Kidney (tissue), 13 donors: ENCODE measurements at regions not wholly inside any gene's neighbourhood (a gene's known extent, or its start where the extent isn't known, plus 50 kb on each side); places are given as distances from the start of the nearest gene placed in this dataset.

Experiments
- DNase-seq, 5 donors: peaks; one replicate each; pipeline ENCODE4 v3.0.0-alpha.2; 2013 to 2020
- FAIRE-seq: peaks from 2 replicates; lab custom pipeline; 2012; peaks lifted over from hg19 to GRCh38; lab: Jason Lieb, UNC
- H3K27ac ChIP-seq, 2 donors: one replicate each; pipeline ENCODE4 v1.7.0; 2013; ENCODE audit warnings: low read depth in 2 of 2, low read length in 2 of 2, inconsistent platforms in 1 of 2
- H3K27me3 ChIP-seq: one replicate; pipeline ENCODE4 v1.7.1; 2013; ENCODE audit warnings: low read length, inconsistent platforms; ENCODE audit not compliant: control insufficient read depth, insufficient read depth
- H3K36me3 ChIP-seq, 3 donors: one replicate each; pipeline versions ENCODE4 v1.7.0 to v1.7.1; 2013; ENCODE audit warnings: low read length in 3 of 3, control low read depth in 1 of 3, inconsistent platforms in 1 of 3; ENCODE audit not compliant: insufficient read depth in 3 of 3, control insufficient read depth in 2 of 3
- H3K4me1 ChIP-seq, 3 donors: one replicate each; pipeline versions ENCODE4 v1.7.0 to v1.7.1; 2013; ENCODE audit warnings: low read length in 3 of 3, inconsistent platforms in 1 of 3, low read depth in 1 of 3; ENCODE audit not compliant: control insufficient read depth in 2 of 3, insufficient read depth in 2 of 3
- H3K4me3 ChIP-seq, 3 donors: one replicate each; pipeline versions ENCODE4 v1.7.0 to v1.8.1; 2013; ENCODE audit warnings: low read length in 3 of 3, control low read depth in 1 of 3, inconsistent platforms in 1 of 3
- H3K9ac ChIP-seq, 3 donors: one replicate each; pipeline versions ENCODE4 v1.7.0 to v1.7.1; 2013; ENCODE audit warnings: low read length in 3 of 3, control low read depth in 1 of 3, inconsistent platforms in 1 of 3
- H3K9me3 ChIP-seq, 3 donors: one replicate each; pipeline versions ENCODE4 v1.7.0 to v1.7.1; 2013; ENCODE audit warnings: low read length in 3 of 3, control low read depth in 1 of 3, inconsistent platforms in 1 of 3; ENCODE audit not compliant: control insufficient read depth in 2 of 3, insufficient read depth in 1 of 3
- intact Hi-C: fragments of 100-400 bp; cut with DNase I; formaldehyde crosslinking; loops from one replicate; pipeline ENCODE4 v1.11.1; 2022
- TF ChIP-seq, protein P1 (sequence below): IDR thresholded peaks from 3 replicates; pipeline ENCODE4 v1.5.1; 2012; ENCODE audit warnings: mild to moderate bottlenecking, moderate library complexity, borderline replicate concordance; ENCODE audit not compliant: insufficient read depth; ENCODE audit errors: extremely low read depth
- donor health status: control.
- donor health status: control.
- donor health status: control.
- donor health status: control.
- donor health status: control.
- donor health status: DM: yes; HTN: yes; CAD: no.
- donor health status: Normal renal cell carcinoma (clear cell type).

DNA sequence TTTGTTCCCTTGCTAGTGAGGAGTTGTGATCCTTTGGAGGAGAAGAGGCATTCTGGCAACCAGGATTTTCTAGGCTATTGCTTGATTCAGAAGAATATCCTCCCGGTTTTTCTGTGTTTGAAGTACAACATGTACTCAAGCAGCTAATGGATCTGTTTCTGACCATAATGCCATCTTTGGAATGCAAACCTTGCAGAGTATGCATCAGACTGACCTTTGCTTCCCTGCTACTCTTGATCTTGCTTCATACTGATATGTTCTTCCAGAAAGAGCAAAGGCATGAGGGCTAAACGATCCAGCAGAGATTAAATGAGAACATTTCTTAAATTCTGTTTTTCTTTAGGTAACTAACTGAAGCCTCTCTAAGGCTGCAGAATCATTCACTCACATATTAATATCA lies 265.4 kb upstream of the SLC7A11 start:
- H3K9me3 ChIP-seq, result no peaks in the 10 kb centered on the region
- DNase-seq, result no peak
- no peak overlapping the region for H3K4me3 ChIP-seq
- no peak overlapping the region for H3K27ac ChIP-seq
- no peaks in the 10 kb centered on the region for H3K36me3 ChIP-seq
- H3K27me3 ChIP-seq, result no peaks in the 10 kb centered on the region
- no peaks in the 10 kb centered on the region for H3K4me1 ChIP-seq
- no peak for FAIRE-seq
- intact Hi-C loops, result no loop called here
- no peak overlapping the region for H3K9ac ChIP-seq
- TF ChIP-seq, protein P1, sequence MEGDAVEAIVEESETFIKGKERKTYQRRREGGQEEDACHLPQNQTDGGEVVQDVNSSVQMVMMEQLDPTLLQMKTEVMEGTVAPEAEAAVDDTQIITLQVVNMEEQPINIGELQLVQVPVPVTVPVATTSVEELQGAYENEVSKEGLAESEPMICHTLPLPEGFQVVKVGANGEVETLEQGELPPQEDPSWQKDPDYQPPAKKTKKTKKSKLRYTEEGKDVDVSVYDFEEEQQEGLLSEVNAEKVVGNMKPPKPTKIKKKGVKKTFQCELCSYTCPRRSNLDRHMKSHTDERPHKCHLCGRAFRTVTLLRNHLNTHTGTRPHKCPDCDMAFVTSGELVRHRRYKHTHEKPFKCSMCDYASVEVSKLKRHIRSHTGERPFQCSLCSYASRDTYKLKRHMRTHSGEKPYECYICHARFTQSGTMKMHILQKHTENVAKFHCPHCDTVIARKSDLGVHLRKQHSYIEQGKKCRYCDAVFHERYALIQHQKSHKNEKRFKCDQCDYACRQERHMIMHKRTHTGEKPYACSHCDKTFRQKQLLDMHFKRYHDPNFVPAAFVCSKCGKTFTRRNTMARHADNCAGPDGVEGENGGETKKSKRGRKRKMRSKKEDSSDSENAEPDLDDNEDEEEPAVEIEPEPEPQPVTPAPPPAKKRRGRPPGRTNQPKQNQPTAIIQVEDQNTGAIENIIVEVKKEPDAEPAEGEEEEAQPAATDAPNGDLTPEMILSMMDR, result no peak

GRCh38 chr4:138501614-138502013 lies 259.5 kb upstream of the SLC7A11 start:
- no peak for FAIRE-seq

DNA sequence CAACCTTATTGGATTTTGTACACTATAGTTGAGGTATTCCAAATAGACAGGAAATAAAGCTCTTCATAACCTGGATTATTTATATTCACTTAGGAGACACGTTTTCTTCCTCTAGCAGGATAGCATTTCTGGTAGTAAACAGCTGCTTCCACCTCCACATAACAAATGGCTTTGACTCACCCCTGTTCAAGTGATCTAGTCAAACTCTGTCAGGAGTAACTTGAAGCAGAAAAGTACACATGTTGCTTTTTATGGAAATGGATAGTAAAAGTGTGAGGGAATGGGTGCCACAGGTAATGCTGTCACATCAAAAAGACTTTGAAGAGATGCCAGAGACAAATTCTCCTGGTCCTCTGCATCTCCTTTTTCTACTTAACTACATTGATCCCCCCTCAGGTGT lies 258.7 kb upstream of the SLC7A11 start:
- Histone ChIP-seq H3K4me3 (no peak overlapping the region), H3K9ac (no peak overlapping the region), H3K27me3 (no peaks in the 10 kb centered on the region), H3K4me1 (no peaks in the 10 kb centered on the region), H3K36me3 (no peaks in the 10 kb centered on the region), H3K27ac (no peak overlapping the region), H3K9me3 (no peaks in the 10 kb centered on the region)
- intact Hi-C loops, result no loop called here
- TF ChIP-seq, protein P1, result no peak
- no peak for FAIRE-seq
- DNase-seq, result no peak

More at GRCh38 chr4:138501614-138502013, 259.5 kb upstream of the SLC7A11 start:
- DNase-seq, result no peak
- no peaks in the 10 kb centered on the region for H3K36me3 ChIP-seq
- H3K4me3 ChIP-seq, result no peak overlapping the region
- no peak overlapping the region for H3K27ac ChIP-seq
- intact Hi-C loops, result no loop called here
- no peaks in the 10 kb centered on the region for H3K4me1 ChIP-seq
- no peaks in the 10 kb centered on the region for H3K27me3 ChIP-seq
- TF ChIP-seq, protein P1, result no peak
- no peak overlapping the region for H3K9ac ChIP-seq
- H3K9me3 ChIP-seq, result no peaks in the 10 kb centered on the region

GRCh38 chr4:138499627-138500026 lies 257.5 kb upstream of the SLC7A11 start:
- TF ChIP-seq, protein P1, result no peak
- DNase-seq, result no peak
- H3K4me1 ChIP-seq, result no peaks in the 10 kb centered on the region
- no peak overlapping the region for H3K9ac ChIP-seq
- intact Hi-C loops, result no loop called here
- no peak for FAIRE-seq
- H3K9me3 ChIP-seq, result no peaks in the 10 kb centered on the region
- no peak overlapping the region for H3K27ac ChIP-seq
- no peaks in the 10 kb centered on the region for H3K27me3 ChIP-seq
- H3K4me3 ChIP-seq, result no peak overlapping the region
- H3K36me3 ChIP-seq, result no peaks in the 10 kb centered on the region
